DMS153 (cell line): ENCODE measurements at regions not wholly inside any gene's neighbourhood (a gene's known extent, or its start where the extent isn't known, plus 50 kb on each side); places are given as distances from the start of the nearest gene placed in this dataset.

Source experiments
- DNase-seq: peaks from one replicate; lab custom pipeline; 2025; lab: John Stamatoyannopoulos, UW

DNA sequence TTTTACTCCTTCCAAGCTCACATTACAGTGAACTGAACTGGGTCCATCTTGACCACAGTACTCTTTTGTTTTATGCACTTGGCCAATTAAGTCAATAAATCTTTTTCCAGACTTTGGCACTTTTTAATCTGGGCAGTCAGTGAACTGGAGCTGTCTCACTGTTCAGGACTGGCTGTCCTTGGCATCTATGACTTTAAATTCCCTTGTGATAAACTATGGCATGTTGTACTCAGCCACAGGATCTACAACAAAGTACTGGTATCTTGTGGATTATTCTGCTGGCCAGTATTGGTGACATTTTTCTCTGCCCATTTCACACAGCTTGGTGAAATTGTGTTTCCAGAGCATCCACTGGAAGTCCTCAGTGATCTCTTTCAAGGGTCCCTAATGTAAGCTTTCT lies 1144.8 kb upstream of the SEMA6A start:
- DNase-seq: no peak

DNA sequence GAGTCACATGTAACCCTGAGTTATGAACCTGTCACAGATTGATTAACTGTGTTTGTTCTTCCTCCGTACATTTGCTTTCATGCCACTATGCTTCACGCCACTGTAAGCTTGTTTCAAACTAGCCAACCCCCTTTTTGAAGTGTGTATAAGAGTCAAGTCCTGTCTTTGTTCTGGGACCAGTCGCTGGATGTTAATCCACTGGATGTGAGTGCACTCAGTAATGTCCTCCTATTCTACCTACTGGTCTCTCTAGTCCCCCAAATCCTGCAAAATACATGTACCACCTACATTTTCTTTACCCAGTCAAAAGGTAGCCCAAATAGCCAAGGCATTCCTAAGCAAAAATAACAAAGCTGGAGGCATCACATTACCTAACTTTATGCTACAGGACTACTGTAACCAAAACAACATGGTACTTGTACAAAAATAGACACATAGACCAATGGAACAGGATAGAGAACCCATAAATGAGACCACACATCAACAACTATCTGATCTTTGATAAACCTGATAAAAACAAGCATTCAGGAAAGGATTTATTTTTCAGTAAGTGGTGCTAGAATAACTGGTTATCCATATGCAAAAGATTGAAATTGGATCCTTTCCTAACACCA lies 1139.1 kb upstream of the SEMA6A start:
- DNase-seq: no peak

DNA sequence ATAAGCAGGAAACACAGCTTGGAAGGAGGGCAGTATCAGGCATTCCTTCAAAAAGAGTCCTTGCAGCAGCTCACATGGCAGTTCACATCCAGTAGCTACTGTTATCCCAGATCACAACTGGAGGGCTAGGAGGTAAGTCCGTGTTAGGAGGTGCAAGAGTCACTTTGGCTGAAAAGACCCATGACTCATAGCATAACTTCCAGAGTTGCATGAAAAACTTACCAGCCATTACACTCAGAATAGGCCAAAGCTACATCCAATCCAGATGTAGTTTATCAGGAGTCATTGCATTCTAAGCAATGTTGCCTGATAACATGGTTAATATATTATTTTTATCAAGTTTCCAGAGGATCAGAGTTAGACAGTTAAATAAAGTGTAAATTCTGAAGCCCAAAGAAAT lies 1126.4 kb upstream of the SEMA6A start:
- no peak for DNase-seq

DNA sequence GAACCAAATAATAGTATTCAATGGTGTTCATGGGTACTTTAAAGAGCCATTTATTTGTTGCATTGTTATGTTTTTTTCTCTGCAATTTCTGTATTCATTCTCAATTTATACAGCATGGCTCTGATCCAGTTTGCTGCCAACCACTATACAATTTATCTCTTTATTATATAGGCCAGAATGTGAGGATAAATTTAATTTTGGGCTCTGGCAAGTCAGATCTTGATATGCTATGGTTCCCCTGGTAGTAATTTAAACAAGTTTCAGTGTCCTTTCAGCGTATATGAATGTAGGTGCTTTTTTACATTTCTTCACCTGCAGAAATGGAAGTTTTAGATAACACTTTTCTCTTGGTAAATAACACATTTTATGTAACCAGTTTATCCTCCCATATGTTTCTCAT lies 1118.0 kb upstream of the SEMA6A start:
- DNase-seq: no peak

DNA sequence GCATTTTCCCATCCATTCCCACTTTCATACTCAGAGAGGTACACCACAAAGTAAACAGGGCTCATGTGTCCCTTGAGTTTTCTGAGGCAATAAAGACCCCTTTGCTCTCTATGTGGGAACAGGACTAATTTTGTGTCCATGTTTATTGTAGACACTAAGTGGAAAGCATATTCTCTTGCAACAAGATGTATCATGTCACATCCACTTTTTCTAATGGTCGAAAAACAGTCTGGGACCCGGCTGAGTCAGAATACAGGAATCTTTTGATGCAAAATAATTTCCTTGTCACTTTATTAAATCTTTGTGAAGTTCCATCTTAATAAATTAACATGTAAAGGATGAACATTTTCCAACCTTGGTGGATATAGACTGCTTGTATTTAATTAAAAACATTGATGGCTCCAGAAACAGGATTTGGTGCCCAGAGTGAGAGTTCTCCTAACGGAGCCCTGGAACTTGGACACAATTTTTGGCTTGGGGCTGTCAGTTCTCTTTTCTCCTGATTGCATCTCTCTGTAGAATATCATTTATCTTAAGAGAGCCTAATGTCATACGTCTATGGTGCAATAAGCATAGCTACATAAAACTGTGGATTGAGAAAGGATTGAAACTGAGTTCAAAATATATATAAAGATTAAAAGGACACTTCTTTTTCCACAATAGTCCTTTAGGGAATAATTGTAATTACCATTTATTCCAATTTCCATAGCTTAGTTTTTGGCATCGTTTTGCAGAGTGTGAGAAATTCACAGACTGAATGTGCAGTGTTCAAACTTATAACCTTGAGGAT lies 1116.7 kb upstream of the SEMA6A start:
- DNase-seq: no peak

DNA sequence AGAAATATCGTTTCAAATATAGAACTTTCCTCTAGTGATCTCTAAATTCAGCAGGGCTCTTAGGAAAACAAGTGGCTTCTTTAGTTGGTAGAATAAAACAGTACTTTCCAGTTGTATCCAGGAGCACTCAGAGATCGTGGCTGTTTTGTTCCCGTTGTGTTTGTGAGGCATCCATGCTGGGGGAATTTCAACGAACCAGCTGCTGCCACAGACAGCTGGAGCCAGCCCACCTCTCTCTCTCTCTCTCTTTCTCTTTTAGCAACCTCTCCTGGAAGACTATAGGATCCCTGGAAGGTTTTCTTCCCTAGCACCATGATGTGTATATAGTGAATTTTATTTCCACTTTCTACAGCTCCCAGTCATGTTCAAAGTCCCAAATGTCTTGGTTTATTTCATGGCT lies 1116.0 kb upstream of the SEMA6A start:
- no peak for DNase-seq

DNA sequence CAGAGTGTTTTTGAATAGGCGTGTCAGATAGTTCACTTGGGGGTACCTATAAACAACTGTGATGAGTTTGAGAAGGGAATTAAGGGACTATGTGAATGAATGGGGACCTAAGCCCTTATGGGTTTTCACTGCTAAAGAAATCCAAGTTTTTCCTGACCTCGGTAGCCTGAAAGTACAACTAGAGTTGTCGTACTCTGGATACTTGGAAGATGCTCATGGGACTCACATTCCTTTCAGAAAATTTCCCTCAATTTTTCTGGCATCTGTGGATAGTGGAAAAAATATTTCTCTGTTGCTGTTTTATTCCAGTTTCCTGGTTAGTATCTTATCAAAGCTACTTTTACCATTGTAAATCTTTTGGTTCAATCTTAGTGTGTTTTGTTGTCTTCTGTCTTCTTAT lies 1112.3 kb upstream of the SEMA6A start:
- no peak for DNase-seq

DNA sequence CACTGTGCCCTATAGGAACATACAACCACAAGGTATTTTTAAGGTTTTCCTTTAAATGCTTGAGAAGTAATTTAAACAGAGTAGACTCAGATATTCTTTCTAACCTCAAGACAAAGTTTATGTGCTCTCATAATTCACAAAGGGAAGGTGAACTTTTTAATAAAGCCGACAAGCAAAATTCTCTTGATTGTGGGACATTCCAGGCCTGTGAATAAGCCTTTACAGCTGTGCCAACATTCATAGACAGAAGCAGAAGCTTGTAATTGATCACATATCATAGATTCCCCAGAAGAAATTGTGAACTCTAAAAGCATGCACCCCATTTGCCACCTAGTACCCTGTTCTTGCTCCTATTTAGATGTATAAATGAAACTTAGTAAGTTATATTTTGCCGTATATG lies 1107.8 kb upstream of the SEMA6A start:
- no peak for DNase-seq

DNA sequence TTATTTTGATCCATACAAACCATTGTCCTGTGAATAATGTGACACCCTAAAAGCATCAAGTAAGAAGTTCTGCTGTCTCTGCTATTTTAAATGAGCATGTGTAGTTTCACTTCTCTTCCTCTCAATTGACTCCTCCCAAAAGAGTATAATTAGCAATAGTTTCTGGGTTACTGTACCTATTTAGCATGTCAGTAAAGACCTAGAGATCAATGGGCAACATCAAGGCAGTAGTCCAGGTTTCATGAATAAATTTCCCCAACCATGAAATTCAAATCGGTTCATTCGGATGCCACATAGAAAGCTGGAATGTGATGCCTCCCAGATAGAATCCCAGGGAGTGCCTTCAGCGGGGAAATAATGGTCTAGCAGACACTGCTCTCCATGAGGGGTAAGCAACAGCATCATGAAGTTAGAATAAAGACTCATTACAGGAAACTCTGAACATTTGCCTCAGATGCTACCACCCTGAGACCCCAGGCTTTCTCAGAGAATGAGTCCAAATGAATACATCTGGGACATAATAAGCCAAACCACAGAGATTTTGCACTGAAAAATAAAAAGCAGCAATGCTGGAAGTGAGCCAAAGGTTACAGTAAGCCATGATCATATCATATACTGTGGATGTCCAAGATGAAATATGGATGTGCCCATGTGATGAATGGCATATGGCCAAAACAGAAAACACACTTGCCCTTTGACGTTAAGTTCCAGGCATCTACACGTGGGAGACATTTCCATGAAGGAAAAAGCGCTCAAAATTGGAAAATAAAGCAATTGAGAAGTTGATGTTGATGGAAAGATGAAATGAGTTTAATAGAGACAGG lies 1107.0 kb upstream of the SEMA6A start:
- DNase-seq: no peak

DNA sequence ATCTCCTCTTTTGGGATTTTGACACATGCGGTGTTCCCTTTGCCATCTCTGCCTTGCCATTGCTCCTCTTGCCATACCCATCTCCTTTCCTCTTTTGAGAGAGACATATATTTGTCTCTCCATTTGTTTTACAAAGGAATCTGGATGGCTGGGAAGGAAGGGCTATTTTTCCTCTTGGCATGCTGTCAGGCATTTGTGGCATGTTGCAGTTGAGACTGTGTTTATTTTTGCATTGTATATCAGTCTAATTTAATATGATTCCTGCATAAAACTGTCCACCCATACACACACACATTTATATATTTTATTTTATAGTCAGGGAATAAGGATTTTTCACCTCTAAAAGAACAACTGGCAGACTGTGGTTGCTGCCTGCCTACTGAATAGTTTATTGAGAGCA lies 1105.8 kb upstream of the SEMA6A start:
- DNase-seq: no peak

DNA sequence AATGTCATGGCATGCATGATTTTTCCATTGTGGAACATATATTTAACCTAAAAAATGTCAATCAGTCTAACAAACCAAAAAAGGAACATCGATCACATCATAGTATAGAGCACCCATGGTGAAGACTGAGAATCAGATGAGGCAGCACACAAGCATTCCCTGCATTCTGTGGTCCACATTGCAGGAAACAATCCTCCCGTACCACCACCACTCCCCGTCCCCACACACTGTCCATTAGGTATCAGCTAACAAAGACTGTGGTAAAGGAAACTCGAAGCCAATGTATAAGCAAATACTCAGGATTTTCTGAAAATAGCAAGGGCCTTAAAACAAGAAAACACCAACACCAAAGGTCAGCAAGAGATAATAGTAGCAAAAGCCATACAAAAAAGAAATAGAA lies 1104.4 kb upstream of the SEMA6A start:
- DNase-seq: no peak

DNA sequence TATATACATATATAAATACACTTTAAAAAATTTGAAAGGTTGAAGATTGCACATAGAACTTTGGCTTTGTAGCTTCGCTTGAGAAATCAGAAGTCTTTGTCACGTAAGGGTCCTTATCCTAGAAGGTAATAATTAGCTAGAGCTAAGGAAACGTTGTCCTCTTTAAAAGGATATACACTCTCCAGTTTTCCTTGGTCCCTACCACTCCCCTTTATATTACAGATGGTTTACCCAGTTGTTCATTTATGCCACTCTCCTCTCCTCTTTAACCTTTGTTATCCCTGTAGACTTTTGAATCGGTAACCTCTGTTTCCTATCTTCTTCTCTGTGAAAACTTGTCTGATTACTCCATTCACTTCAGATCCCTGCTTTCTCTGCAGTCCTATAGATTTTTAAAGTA lies 1101.0 kb upstream of the SEMA6A start:
- DNase-seq: no peak

DNA sequence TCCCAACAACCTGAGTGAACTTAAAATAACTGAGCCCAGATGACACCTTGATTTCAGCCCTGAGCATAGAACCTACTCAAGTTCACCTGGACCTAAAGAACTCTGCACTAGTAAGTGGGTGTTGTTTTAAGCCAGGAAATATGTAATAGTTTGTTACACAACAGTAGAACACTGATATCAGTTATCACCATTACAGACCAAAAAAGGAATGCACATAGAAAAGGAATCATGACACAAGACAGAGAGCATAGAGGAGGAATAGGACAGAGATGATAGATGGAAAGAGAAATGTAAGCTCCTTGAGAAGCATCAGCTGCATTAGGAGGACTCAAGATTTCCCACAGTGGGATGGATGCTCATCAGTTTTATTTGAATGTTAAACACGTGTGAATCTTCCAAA lies 1096.9 kb upstream of the SEMA6A start:
- DNase-seq: no peak

DNA sequence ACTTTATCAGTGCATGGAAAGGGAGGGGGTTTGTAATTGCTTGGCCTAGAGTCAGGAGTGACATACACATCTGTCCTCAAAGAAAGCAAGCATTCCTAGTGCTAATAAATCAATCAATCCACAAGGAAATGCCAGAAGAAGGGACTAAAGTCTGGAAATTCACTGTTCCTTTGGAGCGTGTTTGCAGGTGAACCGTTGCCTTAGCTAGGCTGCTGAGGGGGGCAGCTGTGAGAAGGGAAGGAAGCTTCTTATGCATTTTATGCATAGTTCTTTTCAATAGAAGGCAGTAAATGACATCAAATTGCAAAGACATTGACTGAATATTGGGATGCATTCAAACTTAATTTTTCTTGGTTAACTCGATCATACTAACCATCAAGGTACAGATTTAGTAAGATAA lies 1092.5 kb upstream of the SEMA6A start:
- no peak for DNase-seq

DNA sequence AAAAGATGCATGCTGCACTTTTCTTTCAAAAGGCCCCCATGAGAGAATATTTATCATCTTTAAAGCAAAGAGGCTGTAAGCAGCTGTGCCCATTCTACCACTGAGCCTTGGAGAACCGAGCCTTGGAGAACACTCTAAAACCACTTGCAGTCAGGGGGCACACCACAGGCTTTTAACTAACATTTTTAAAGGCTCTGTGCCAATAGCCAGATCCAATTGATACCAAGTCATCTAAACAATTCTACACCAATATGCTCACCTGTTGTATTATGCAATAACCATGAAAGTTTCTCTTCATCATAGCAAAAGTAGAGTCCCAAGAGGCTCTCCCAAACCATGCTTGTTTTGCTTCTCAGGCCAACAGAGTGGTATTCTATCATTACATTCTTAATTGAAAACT lies 1090.5 kb upstream of the SEMA6A start:
- DNase-seq: no peak

DNA sequence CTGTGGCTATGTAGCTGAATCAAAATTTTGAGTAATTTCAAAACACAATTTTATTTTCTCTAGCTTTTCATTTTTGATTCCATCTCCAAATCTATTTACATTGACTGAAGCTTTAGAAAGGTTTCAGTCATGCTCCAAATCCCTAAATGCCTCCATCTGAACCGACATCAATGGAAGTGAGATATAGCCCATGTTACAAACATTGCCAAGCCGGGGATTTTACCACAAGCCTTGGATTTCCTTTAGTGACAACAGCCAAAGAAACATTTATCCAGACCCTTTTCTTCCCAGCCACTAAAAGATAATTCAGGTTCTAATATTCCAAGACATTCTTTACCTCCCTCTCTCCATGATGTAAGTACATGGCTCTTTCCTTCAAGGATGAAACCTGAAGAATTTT lies 1087.7 kb upstream of the SEMA6A start:
- DNase-seq: no peak

DNA sequence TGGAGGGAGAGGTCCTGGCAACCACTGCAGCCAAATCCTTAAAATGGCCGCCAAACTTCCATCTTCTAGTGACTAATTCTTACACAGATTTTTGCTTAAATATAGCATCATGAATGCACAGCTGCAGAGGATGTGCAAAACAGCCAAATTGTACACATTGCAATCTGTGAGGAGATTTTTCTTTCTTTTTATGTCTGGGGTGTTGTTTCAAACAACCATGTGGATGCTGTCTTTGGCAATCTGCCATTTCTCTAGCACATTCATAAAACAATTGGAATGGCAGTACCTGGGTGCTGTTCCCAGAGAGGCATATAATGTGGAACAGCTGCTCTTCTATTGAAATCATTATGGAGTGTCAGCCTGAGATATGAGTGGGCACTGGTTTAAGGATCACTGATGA lies 1082.9 kb upstream of the SEMA6A start:
- DNase-seq: peak; percentile 76

DNA sequence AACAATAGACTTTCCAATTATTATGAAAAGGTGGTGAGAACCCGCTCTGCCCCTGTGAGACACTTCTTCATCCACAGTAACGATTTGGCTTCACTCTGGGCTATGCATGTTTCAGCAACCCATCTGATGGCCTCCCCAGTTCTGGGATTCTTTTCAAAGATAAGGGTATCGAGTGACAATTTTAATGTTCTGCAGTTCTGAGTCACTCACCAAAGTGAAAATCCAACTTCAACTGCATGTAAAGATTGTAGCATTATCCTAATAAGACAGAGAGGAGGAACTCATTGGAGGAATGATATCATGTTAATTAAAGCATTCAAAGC lies 1078.3 kb upstream of the SEMA6A start:
- DNase-seq: no peak

DNA sequence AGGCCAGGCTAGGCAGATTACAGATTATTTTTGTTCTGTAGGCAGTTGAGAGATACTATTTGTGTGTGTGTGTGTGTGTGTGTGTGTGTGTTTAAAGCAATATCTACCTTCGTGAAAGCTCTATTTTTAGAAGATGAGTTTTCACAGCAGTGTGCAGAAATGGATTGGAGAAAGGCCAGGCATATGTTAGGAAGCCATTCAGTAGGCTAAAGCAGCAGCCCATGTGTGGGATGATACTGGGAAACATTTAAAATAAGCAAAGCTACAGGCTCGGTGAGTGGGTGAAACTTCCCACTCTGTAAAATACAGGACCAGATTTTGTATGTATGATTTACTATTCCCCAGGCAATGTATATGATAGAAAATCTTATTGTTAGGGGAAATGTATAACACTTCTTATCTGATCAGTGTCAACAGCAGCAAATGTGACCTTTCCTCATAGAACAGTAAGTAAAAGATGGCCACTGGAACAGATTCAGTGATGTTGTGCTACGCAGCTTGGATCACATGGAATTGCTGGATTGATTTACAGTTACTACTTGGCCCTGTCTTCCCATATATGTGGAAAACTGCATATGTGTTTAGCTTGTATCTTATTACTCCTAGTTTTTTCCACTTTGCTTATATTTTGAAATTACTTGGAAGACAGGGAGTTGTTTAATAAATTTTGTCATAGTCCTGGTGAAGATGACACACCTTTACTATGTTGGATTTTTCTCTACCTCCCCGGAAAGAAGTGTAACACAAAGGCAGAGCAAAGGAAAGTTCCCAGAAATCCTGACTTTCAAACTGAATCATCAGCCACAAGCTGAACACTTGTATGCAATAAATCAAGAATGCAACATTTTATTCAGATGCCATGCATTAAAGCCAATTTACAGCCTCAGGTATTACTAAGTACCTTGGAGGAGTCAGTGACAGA lies 1077.7 kb upstream of the SEMA6A start:
- DNase-seq: no peak

DNA sequence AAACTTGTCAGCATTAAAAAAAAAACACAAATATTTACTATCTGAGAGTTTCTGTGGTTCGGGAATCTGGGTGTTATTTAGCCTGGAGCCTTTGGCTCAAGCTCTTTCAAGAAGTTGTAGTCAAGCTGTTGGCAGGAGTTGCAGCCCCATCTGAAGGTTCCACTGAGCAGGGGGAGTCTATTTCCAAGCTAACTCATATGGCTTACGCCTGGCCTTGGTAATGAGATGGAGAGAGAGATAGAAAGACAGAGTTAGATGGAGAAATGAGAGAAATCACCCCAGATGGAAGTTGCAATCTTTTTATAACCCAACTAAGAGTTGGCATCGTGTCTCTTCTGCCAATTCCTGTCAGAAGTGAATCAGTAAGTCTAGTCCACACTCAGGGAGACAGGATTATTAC lies 1075.2 kb upstream of the SEMA6A start:
- no peak for DNase-seq

DNA sequence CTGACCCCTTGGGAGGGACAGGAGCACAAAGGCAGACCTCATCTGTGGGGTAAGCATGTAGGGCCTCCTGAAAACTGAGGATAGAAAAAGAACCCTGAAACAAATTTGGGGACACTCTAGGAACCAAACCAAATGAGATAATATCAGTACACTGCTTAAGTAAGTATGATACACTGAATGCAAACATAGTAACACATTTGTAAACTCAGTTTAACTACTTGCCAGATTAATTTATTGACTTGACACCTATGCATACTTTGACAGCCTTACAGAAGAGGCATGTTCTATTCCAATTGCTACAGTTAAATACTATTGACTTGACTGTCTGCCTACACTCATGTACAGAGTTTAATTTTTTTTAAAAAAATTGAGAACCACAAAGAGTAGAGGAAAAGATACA lies 1070.8 kb upstream of the SEMA6A start:
- DNase-seq: no peak

DNA sequence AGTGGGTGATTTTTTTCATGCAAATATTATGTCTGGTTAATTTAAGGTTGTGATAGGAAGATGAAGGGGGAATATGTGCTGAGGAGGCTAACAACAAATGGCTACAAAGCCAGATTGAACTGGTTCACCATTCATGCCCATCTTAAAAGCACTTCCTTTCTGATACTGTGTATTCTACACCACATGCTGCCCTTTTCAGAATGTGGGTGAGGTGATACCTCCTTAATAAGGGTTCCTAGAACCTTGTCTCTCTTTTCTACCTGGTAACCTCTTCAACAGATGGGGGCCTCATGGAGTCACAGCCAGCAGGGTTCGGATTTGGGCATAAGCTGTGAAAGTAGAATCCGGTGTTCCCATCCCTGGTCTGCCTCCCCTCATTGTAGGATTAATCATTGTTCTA lies 1064.0 kb upstream of the SEMA6A start:
- no peak for DNase-seq
